DOHH2 (cell line): ENCODE measurements at regions not wholly inside any gene's neighbourhood (a gene's known extent, or its start where the extent isn't known, plus 50 kb on each side); places are given as distances from the start of the nearest gene placed in this dataset.

ENCODE experiments used
- H3F3A ChIP-seq: fragments of 200-600 bp; sonication (generic), shearing (Covaris generic); 2 replicates; pipeline ENCODE4 v1.6.0; 2016; ENCODE audit warnings: antibody characterized with exemption, mild to moderate bottlenecking; ENCODE audit not compliant: control insufficient read depth, insufficient read depth
- H3K27ac ChIP-seq: fragments of 200-600 bp; sonication (generic); 2 replicates; pipeline ENCODE4 v1.5.1; 2014; ENCODE audit warnings: low read depth, mild to moderate bottlenecking, low read length, moderate library complexity
- H3K27me3 ChIP-seq: fragments of 200-600 bp; sonication (generic); 2 replicates; pipeline ENCODE4 v1.6.1; 2014; ENCODE audit warnings: mild to moderate bottlenecking, low read length, mixed read lengths; ENCODE audit not compliant: control insufficient read depth
- H3K36me3 ChIP-seq: fragments of 200-600 bp; sonication (generic); 2 replicates; pipeline ENCODE4 v1.6.1; 2014; ENCODE audit warnings: mild to moderate bottlenecking, low read length, moderate library complexity, mixed read lengths; ENCODE audit not compliant: control insufficient read depth
- H3K4me1 ChIP-seq: fragments of 200-600 bp; sonication (generic); 2 replicates; pipeline ENCODE4 v1.6.1; 2014; ENCODE audit warnings: mild to moderate bottlenecking, low read length, mixed read lengths; ENCODE audit not compliant: control insufficient read depth
- H3K4me2 ChIP-seq: fragments of 200-600 bp; sonication (generic); 2 replicates; pipeline ENCODE4 v1.6.0; 2014; ENCODE audit warnings: mild to moderate bottlenecking, low read length, moderate library complexity
- H3K4me3 ChIP-seq: fragments of 200-600 bp; sonication (generic); 2 replicates; pipeline ENCODE4 v1.5.1; 2014; ENCODE audit warnings: mild to moderate bottlenecking, low read length, mixed read lengths
- H3K79me2 ChIP-seq: fragments of 200-600 bp; sonication (generic); 2 replicates; pipeline ENCODE4 v1.6.1; 2014; ENCODE audit warnings: mild to moderate bottlenecking, low read length, mixed read lengths; ENCODE audit not compliant: control insufficient read depth
- H3K9me2 ChIP-seq: fragments of 200-600 bp; sonication (generic); replicated peaks from 2 replicates; pipeline ENCODE4 v1.6.1; 2014; ENCODE audit warnings: mild to moderate bottlenecking, low read length, mixed read lengths; ENCODE audit not compliant: control insufficient read depth
- H3K9me3 ChIP-seq: fragments of 200-600 bp; sonication (generic); 2 replicates; pipeline ENCODE4 v1.6.1; 2014; ENCODE audit warnings: antibody characterized with exemption, low read length, mixed read lengths; ENCODE audit not compliant: control insufficient read depth, insufficient read depth
- H4K20me1 ChIP-seq: fragments of 200-600 bp; sonication (generic); 2 replicates; pipeline ENCODE4 v1.6.0; 2014; ENCODE audit warnings: low read depth, mild to moderate bottlenecking, antibody characterized with exemption, low read length, moderate library complexity; ENCODE audit not compliant: control insufficient read depth, insufficient read depth
- EZH2phosphoT487 ChIP-seq: fragments of 200-600 bp; sonication (generic); IDR thresholded peaks from 2 replicates; pipeline ENCODE4 v1.6.1; 2017; ENCODE audit warnings: borderline replicate concordance, mild to moderate bottlenecking, antibody characterized with exemption, low read length, moderate library complexity, mixed read lengths
- TF ChIP-seq, protein P1 (sequence below): fragments of 200-600 bp; sonication (generic); IDR thresholded peaks from one replicate; pipeline ENCODE4 v1.5.1; 2014; ENCODE audit warnings: antibody characterized with exemption, mild to moderate bottlenecking, low read depth, low read length; ENCODE audit not compliant: poor library complexity, severe bottlenecking

DNA sequence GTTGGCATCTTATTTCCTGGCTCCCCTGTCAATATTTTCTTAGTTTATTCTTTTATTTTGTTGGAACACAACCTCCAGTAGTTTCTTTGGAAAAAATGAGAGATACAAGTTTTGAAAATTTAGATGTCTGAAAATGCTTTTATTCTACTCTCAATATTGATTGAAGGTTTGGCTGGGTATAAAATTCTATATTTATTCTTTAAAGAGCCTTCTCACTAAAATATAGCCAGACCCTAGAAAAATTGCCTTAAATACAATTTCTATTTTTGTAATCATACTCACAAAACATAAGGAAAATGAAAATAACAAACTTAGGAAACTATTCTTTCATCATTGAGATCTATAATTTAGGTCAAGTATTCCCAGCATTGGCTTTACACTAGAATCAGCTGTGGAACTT lies 103.7 kb downstream of the CYP26B1 start:
- no peaks in the 10 kb centered on the region for H3K79me2 ChIP-seq
- H4K20me1 ChIP-seq: no peaks in the 10 kb centered on the region
- H3K4me3 ChIP-seq: no peak overlapping the region
- peaks cover 4% of the 10 kb centered on the region; the same call in 1 of the 2 replicates for H3K4me1 ChIP-seq
- no peak for TF ChIP-seq EZH2phosphoT487
- TF ChIP-seq, protein P1, sequence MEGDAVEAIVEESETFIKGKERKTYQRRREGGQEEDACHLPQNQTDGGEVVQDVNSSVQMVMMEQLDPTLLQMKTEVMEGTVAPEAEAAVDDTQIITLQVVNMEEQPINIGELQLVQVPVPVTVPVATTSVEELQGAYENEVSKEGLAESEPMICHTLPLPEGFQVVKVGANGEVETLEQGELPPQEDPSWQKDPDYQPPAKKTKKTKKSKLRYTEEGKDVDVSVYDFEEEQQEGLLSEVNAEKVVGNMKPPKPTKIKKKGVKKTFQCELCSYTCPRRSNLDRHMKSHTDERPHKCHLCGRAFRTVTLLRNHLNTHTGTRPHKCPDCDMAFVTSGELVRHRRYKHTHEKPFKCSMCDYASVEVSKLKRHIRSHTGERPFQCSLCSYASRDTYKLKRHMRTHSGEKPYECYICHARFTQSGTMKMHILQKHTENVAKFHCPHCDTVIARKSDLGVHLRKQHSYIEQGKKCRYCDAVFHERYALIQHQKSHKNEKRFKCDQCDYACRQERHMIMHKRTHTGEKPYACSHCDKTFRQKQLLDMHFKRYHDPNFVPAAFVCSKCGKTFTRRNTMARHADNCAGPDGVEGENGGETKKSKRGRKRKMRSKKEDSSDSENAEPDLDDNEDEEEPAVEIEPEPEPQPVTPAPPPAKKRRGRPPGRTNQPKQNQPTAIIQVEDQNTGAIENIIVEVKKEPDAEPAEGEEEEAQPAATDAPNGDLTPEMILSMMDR: no peak
- no peaks in the 10 kb centered on the region for H3K9me2 ChIP-seq
- H3K27me3 ChIP-seq: no peaks in the 10 kb centered on the region
- no peaks in the 10 kb centered on the region for H3K36me3 ChIP-seq
- H3K9me3 ChIP-seq: no peaks in the 10 kb centered on the region; the same call in 1 of the 2 replicates
- no peak overlapping the region for H3K27ac ChIP-seq
- no peaks in the 10 kb centered on the region for H3F3A ChIP-seq
- H3K4me2 ChIP-seq: no peak overlapping the region

DNA sequence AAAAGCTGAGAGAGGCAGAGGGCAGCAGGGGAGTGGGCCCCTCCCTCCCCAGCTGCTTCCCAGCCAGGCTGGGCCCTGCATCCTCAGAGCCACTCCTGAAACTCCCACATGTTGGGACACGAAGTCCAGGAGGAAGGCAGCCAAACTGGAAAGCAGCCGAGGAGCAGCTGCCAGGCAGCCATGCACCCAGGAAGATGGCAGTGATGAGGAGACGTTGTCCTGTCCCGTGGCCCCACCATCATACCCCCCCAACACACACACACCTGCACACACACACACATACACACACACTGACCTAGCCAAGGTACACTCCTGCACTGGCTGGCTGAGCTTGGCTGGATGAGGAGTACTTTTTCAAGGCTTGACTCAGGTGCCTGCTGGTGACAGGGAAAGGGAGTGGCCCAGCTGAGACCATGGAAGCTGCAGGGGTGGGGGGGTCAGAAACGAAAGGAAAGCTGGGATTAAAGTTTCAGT lies 106.0 kb downstream of the CYP26B1 start:
- H3K4me1 ChIP-seq: no peaks in the 10 kb centered on the region
- TF ChIP-seq EZH2phosphoT487: no peak
- TF ChIP-seq, protein P1: no peak
- no peaks in the 10 kb centered on the region for H3K36me3 ChIP-seq
- no peak overlapping the region for H3K27ac ChIP-seq
- H3F3A ChIP-seq: no peaks in the 10 kb centered on the region
- no peaks in the 10 kb centered on the region for H4K20me1 ChIP-seq
- no peaks in the 10 kb centered on the region for H3K79me2 ChIP-seq
- no peaks in the 10 kb centered on the region for H3K9me2 ChIP-seq
- no peaks in the 10 kb centered on the region for H3K27me3 ChIP-seq
- no peak overlapping the region for H3K4me2 ChIP-seq
- no peak overlapping the region for H3K4me3 ChIP-seq
- H3K9me3 ChIP-seq: no peaks in the 10 kb centered on the region; the same call in 1 of the 2 replicates

DNA sequence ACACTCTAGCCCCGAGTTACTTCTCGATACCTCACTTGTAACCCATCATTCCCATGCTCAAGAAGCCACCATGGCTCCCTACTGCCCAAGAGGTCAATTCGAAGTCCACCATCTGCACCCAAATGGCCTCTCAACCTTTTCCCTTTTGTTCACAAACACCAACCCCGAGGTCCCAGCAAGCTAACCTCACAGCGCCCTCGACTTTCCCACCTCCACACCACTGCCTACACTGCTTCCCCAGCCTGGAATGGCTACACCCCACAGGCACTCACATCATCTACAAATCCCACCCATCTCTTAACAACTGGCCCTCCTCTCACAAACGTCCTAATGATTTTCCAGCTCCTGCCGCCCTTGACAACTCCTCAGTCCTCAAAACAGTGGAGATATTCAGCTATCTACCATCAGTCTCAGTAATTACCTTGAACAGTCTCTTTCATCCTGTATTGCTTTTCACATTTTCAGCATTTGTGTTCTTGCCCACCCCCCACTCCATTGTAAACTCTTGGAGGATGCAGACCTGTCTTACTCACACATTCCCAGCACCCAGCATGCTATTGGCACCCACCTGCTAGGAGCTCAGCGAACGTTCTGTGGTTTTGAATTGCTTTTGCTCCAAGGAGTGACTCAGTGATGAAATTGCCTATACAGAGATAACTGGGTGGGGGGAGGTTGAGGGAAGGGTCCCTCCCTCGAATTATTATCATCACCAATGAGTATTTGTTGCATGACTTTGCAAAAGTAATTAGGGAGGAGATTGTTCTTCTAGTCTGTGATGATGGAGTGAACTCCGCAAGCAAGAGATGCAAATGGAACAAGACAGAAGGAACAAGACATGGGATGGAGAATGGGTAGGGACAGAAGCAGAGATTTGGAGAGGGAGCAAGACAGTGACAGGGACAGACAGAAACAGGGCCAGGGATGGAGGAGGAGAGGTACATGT lies 106.8 kb downstream of the CYP26B1 start:
- H3K27ac ChIP-seq: no peak overlapping the region
- H3K36me3 ChIP-seq: no peaks in the 10 kb centered on the region
- no peak overlapping the region for H3K4me2 ChIP-seq
- no peak for TF ChIP-seq EZH2phosphoT487
- TF ChIP-seq, protein P1: no peak
- no peaks in the 10 kb centered on the region for H3K27me3 ChIP-seq
- H4K20me1 ChIP-seq: no peaks in the 10 kb centered on the region
- no peak overlapping the region for H3K4me3 ChIP-seq
- H3K79me2 ChIP-seq: no peaks in the 10 kb centered on the region
- H3K9me2 ChIP-seq: no peaks in the 10 kb centered on the region
- no peaks in the 10 kb centered on the region for H3F3A ChIP-seq
- no peaks in the 10 kb centered on the region; the same call in 1 of the 2 replicates for H3K9me3 ChIP-seq
- no peaks in the 10 kb centered on the region for H3K4me1 ChIP-seq
